Fibroblast of skin of left quadriceps (primary cell): ENCODE measurements at regions not wholly inside any gene's neighbourhood (a gene's known extent, or its start where the extent isn't known, plus 50 kb on each side); places are given as distances from the start of the nearest gene placed in this dataset.
"Not testable (repeated sequence)": the region's sequence is repeated elsewhere in the genome, so short reads cannot be mapped to it uniquely, and the experiment has no call there.

ENCODE experiments used
- DNase-seq, 2 experiments: peaks; one replicate each; pipeline ENCODE4 v3.0.0-alpha.2; 2013; ENCODE audit warnings: low read depth in 2 of 2

DNA sequence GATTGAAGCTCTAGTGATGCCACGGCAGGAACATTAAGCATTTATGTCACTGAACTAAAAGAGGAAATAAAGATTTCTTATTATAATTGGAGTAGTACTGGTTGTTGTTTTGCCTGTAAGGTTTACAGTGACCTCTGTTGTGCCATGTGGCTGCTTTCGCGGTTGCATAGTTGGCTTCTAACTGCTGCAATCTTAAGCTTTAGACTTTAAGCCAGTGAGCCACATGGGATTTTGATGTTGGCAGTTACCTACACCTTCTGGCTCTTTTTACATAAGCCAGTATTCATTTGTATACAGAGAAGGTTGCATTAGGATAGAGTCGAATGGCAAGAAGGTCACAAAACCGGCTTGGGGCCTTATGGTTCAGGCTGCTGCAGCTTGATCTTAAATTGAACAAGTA lies 1311.6 kb downstream of the RAPGEF2 start:
- no peak for DNase-seq

- no peak for DNase-seq
These were observed 1321.1 kb downstream of the RAPGEF2 start for GRCh38 chr4:160423879-160424451.

- no peak for DNase-seq
These were observed 1323.4 kb downstream of the RAPGEF2 start for GRCh38 chr4:160426233-160426632.

DNA sequence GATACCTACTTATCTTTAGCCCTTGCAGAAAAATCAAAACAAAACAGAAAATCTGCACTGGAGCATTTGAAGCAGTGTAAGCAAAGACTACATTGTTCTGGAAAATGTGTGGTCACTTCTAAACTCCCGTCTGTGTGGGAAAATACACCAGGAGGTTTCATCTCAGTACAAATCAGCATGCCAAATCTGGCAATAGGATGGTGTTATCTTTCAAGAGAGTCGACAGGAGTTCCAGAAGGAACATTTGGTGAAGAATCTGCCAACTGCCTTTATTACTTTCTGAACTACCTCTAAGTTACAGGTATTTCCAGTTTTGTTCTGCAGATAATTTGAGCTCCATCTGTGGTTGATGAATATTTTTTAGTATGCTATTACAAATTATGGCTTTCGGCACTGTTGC lies 1348.0 kb downstream of the RAPGEF2 start:
- no peak for DNase-seq

DNA sequence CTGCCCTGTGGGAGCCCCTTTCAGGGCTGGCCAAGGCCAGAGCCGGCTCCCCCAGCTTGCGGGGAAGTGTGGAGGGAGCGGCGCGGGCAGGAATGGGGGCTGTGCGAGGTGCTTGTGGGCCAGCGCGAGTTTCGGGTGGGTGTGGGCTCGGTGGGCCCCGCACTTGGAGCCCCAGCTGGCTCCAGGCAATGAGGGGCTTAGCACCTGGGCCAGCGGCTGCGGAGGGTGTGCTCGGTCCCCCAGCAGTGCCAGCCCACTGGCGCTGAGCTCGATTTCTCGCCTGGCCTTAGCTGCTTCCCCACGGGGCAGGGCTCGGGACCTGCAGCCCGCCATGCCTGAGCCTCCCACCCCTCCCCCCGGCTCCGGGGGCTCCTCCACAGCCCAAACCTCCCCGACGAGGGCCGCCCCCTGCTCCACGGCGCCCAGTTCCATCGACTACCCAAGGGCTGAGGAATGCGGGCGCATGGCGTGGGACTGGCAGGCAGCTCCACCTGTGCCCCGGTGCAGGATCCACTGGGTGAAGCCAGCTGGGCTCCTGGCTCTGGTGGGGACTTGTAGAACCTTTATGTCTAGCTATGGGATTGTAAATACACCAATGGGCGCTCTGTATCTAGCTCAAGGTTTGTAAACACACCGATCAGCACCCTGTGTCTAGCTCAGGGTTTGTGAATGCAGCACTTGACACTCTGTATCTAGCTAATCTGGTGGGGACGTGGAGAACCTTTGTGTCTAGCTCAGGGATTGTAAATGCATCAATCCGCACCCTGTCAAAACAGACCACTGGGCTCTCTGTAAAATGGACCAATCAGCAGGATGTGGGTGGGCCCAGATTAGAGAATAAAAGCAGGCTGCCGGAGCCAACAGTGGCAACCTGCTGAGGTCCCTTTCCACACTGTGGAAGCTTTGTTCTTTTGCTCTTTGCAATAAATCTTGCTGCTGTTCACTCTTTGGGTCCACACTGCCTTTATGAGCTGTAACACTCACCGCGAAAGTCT lies 1379.1 kb downstream of the RAPGEF2 start:
- not testable (repeated sequence) for DNase-seq

- no peak for DNase-seq
These were observed 1382.3 kb downstream of the RAPGEF2 start for GRCh38 chr4:160485071-160485687.

DNA sequence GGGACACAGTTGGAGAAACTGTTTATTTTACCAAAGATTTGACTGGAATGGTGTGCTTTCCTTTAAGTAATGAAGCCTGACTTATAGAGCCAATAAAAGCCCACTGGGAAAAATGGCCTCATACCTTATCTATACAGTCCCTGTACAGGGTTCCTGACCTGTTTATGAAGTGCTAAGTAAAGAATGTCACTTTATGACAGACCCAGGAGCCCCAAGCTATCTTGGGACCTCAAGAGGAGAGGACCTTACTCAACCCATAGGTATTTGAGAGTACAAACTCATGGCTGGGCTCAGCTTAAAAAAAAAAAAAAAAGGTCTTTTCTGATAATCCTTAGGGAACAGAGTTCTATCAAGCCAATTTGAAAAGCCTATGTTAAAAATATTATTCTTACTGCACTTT lies 1389.3 kb downstream of the RAPGEF2 start:
- no peak for DNase-seq

DNA sequence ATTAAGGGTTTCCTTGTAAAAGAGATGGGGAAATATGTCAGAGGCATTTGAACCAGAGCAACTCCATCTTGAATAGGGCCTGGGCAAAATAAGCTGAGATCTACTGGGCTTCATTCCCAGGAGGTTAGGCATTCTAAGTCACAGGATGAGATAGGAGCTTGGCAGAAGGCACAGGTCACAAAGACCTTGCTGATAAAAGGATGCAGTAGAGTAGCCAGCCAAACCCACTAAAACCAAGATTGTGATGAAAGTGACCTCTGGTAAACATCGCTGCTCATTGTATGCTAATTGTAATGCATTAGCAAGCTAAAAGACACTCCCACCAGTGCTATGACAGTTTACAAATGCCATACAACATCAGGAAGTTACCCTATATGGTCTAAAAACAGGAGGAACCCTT lies 1390.3 kb downstream of the RAPGEF2 start:
- DNase-seq = no peak

GRCh38 chr4:160495356-160495755 lies 1392.5 kb downstream of the RAPGEF2 start:
- no peak for DNase-seq

DNA sequence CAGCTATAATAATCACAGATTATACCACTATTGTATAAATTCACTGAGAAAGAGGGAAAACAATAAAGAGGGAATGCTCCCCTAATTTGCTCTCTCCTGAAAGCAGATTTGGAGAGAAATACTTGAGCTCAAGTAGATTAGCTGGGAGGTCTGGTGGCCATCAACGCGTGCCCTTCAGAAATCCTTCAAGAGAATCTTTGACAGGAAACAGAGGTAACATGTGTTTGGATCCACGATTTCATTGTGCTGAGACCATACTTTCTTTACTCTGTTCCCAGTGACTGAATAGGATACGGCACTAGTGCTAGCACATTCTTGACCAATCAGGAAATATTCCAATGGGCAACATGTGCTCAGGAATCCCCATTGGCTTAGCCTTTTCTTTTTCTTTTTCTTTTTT lies 1395.3 kb downstream of the RAPGEF2 start:
- no peak for DNase-seq

DNA sequence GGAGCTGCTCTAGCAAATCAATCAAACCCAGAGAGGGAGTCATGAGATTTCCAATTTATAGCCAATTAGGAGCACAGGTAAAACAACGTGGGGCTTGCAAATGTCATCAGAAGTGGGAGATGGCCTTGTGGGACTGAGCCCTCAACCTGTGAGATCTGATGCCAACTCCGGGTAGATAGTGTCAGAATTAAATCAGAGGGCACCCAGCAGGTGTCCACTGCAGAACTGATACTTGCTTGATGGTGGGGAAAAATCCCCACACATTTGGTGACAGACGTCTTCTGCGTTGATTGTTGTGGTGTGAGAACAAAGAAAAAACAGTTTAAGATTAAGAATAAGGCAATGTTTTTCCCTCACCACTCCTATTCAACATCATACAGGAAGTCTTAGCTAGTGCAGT lies 1402.8 kb downstream of the RAPGEF2 start:
- no peak for DNase-seq

- no peak for DNase-seq
These were observed 1408.0 kb downstream of the RAPGEF2 start for GRCh38 chr4:160510928-160511327.

GRCh38 chr4:160514126-160514525 lies 1411.2 kb downstream of the RAPGEF2 start:
- DNase-seq = no peak

- DNase-seq = no peak
These were observed 1420.4 kb downstream of the RAPGEF2 start for GRCh38 chr4:160523231-160523630.

GRCh38 chr4:160537681-160538080 lies 1434.8 kb downstream of the RAPGEF2 start:
- no peak for DNase-seq

GRCh38 chr4:160546201-160546600 lies 1443.3 kb downstream of the RAPGEF2 start:
- no peak for DNase-seq

DNA sequence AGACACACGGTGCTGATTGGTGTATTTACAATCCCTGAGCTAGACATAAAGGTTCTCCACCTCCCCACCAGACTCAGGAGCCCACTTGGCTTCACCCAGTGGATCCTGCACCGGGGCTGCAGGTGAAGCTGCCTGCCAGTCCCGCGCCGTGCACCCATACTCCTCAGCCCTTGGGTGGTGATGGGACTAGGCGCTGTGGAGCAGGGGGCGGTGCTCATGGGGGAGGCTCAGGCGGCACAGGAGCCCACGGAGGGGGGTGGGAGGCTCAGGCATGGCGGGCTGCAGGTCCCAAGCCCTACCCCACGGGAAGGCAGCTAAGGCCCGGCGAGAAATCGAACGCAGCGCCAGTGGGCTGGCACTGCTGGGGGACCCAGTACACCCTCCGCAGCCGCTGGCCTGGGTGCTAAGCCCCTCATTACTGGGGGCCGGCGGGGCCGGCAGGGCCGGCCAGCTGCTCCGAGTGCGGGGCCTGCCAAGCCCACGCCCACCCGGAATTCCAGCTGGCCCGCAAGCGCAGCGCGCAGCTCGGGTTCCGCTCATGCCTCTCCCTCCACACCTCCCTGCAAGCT lies 1447.2 kb downstream of the RAPGEF2 start:
- DNase-seq = not testable (repeated sequence)

GRCh38 chr4:160562661-160563060 lies 1459.8 kb downstream of the RAPGEF2 start:
- no peak for DNase-seq

DNA sequence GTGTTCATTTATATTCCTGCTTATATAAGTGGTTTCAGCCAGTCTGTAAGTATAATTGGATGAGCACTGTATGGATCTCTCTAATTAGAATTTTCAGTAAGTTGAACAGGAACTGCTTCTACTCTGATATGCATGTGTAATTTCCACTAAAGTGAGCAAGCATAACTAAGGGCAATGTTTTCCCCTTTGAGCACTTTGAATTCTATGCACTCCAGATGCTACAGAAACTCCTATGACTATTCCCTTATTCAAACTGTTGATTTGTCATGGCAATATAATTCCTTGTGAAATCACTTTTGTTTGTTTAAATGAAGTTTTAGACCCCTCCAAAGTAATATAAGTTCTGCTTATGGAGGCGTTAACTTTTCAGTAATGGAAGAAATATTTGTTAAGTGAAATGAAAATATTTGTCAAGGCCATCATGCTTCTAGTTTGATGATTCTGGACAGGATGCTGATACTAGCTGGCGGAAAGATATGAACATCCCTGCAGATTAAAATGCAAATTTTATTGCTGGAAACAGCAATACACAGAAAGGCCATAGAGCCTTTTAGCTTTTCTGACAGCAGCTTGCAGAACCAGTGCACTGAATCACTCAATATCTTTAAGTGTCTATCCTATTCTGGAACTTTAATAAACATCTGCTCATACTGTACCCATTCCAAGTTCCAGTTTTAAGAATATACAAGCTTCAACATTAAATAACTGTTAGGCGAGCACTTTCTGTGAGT lies 1460.8 kb downstream of the RAPGEF2 start:
- DNase-seq = no peak

- DNase-seq = no peak
These were observed 1464.8 kb downstream of the RAPGEF2 start for GRCh38 chr4:160567634-160568033.

- DNase-seq = no peak
These were observed 1467.4 kb downstream of the RAPGEF2 start for GRCh38 chr4:160570271-160570670.

- not testable (repeated sequence) for DNase-seq
These were observed 1471.4 kb downstream of the RAPGEF2 start for GRCh38 chr4:160574272-160574671.
